Endothelial cell of umbilical vein (primary cell): ENCODE measurements at regions not wholly inside any gene's neighbourhood (a gene's known extent, or its start where the extent isn't known, plus 50 kb on each side); places are given as distances from the start of the nearest gene placed in this dataset.

Experiments
- BruUV-seq: library from RNA; stranded (reverse); fragments of 400-500 nt; replicated peaks from 2 replicates; lab custom pipeline; 2021; lab: Mats Ljungman, UMichigan
- CTCF ChIA-PET: fragments of 300-600, 350-600 bp; sonication (Branson Sonifier 250); formaldehyde crosslinking; loops from one replicate; lab custom pipeline; 2021; ENCODE audit warnings: antibody characterized with exemption, inconsistent platforms; lab: Charles Lee
- POLR2A ChIA-PET: fragments of 300-600, 350-600 bp; sonication (Branson Sonifier 250); formaldehyde crosslinking; loops from one replicate; lab custom pipeline; 2021; ENCODE audit warnings: antibody characterized with exemption, inconsistent platforms; lab: Charles Lee
- DNase-seq: peaks from one replicate; pipeline ENCODE4 v3.0.0-alpha.2; 2011; ENCODE audit warnings: low read depth, low spot score
- FAIRE-seq: peaks from 2 replicates; lab custom pipeline; 2011; peaks lifted over from hg19 to GRCh38; lab: Jason Lieb, UNC
- H2AFZ ChIP-seq: 2 replicates; pipeline ENCODE4 v1.6.0; 2012; ENCODE audit warnings: low read depth, low read length, control low read depth, inconsistent platforms
- H3K27ac ChIP-seq: 2 replicates; pipeline ENCODE4 v1.5.1; 2011; ENCODE audit warnings: low read depth, mild to moderate bottlenecking, control low read depth, low read length, moderate library complexity; ENCODE audit not compliant: insufficient read depth
- H3K27me3 ChIP-seq, 2 experiments: 2 replicates each; pipeline versions ENCODE4 v1.6.0 to v1.6.1; 2011; ENCODE audit warnings: low read length in 2 of 2, mixed read lengths in 1 of 2; ENCODE audit not compliant: control insufficient read depth in 2 of 2, insufficient read depth in 2 of 2
- H3K36me3 ChIP-seq, 2 experiments: 2 replicates in 1 of 2; 3 replicates in 1 of 2; pipeline ENCODE4 v1.5.1; 2011; ENCODE audit warnings: low read length in 2 of 2, mild to moderate bottlenecking in 1 of 2, moderate library complexity in 1 of 2; ENCODE audit not compliant: control insufficient read depth in 2 of 2, insufficient read depth in 2 of 2; ENCODE audit errors: extremely low read depth in 1 of 2
- H3K4me1 ChIP-seq: 3 replicates; pipeline ENCODE4 v1.5.1; 2011; ENCODE audit warnings: mild to moderate bottlenecking, low read length; ENCODE audit not compliant: control insufficient read depth, insufficient read depth; ENCODE audit errors: extremely low read depth
- H3K4me2 ChIP-seq: 2 replicates; pipeline ENCODE4 v1.6.1; 2011; ENCODE audit warnings: low read length, control low read depth, mixed read lengths; ENCODE audit not compliant: insufficient read depth
- H3K4me3 ChIP-seq, 3 experiments: fragments of 200-600 bp in 1 of 3; sonication (generic), shearing (Covaris generic) in 1 of 3; replicated peaks in 1 of 3; 2 replicates each; pipeline ENCODE4 v1.5.1; 2011 to 2016; ENCODE audit warnings: control low read depth in 3 of 3, low read length in 3 of 3, mild to moderate bottlenecking in 2 of 3, inconsistent platforms in 1 of 3, low read depth in 1 of 3, moderate library complexity in 1 of 3; ENCODE audit not compliant: insufficient read depth in 1 of 3
- H3K79me2 ChIP-seq: 2 replicates; pipeline ENCODE4 v1.6.0; 2012; ENCODE audit warnings: low read length, inconsistent platforms; ENCODE audit not compliant: control insufficient read depth, insufficient read depth
- H3K9ac ChIP-seq: replicated peaks from 2 replicates; pipeline ENCODE3; 2011; ENCODE audit warnings: low read length, control low read depth; ENCODE audit not compliant: insufficient read depth; ENCODE audit errors: extremely low read depth
- H3K9me1 ChIP-seq: replicated peaks from 3 replicates; pipeline ENCODE4 v1.6.0; 2011; ENCODE audit warnings: mild to moderate bottlenecking, low read length; ENCODE audit not compliant: control insufficient read depth, insufficient read depth; ENCODE audit errors: extremely low read depth
- H3K9me3 ChIP-seq: replicated peaks from 2 replicates; pipeline ENCODE4 v1.5.1; 2012; ENCODE audit warnings: low read length, inconsistent platforms; ENCODE audit not compliant: control insufficient read depth, insufficient read depth
- H4K20me1 ChIP-seq: replicated peaks from 2 replicates; pipeline ENCODE3; 2011; ENCODE audit warnings: mild to moderate bottlenecking, low read length; ENCODE audit not compliant: control insufficient read depth, insufficient read depth; ENCODE audit errors: extremely low read depth
- CTCF ChIP-seq, 2 donors: IDR thresholded peaks; 1 replicate in 1 of 2; 2 replicates in 1 of 2; pipeline ENCODE4 v1.5.1; 2011; ENCODE audit warnings: low read length in 2 of 2, mild to moderate bottlenecking in 2 of 2, moderate library complexity in 2 of 2, control low read depth in 1 of 2, inconsistent platforms in 1 of 2, low read depth in 1 of 2; ENCODE audit not compliant: insufficient read depth in 1 of 2; ENCODE audit errors: extremely low read depth in 1 of 2
- EZH2 ChIP-seq: IDR thresholded peaks from 2 replicates; pipeline ENCODE4 v1.6.1; 2012; ENCODE audit warnings: borderline replicate concordance, low read depth, mild to moderate bottlenecking, moderate library complexity, low read length, inconsistent platforms; ENCODE audit not compliant: severe bottlenecking
- FOS ChIP-seq: IDR thresholded peaks from 2 replicates; pipeline ENCODE4 v1.6.1; 2011; ENCODE audit warnings: mild to moderate bottlenecking, low read length, moderate library complexity, borderline replicate concordance; ENCODE audit not compliant: insufficient read depth
- GATA2 ChIP-seq: IDR thresholded peaks from 2 replicates; pipeline ENCODE4 v1.7.0; 2011; ENCODE audit warnings: low read depth, mild to moderate bottlenecking, moderate library complexity, mixed read lengths, low read length; ENCODE audit not compliant: insufficient read length, insufficient read depth
- JUN ChIP-seq: IDR thresholded peaks from 2 replicates; pipeline ENCODE4 v1.6.1; 2011; ENCODE audit warnings: borderline replicate concordance, low read depth; ENCODE audit not compliant: insufficient read length, insufficient read depth
- MYC ChIP-seq: IDR thresholded peaks from one replicate; pipeline ENCODE4 v1.6.1; 2011; ENCODE audit warnings: mild to moderate bottlenecking, low read depth, low read length
- POLR2A ChIP-seq: IDR thresholded peaks from 2 replicates; pipeline ENCODE4 v1.6.1; 2012; ENCODE audit warnings: low read depth, mild to moderate bottlenecking, control low read depth, low read length
- POLR2AphosphoS5 ChIP-seq: IDR thresholded peaks from 2 replicates; pipeline ENCODE4 v1.6.1; 2012; ENCODE audit warnings: low read depth, mild to moderate bottlenecking, control low read depth, low read length, moderate library complexity; ENCODE audit not compliant: insufficient read depth
- dilution Hi-C: fragments of 300-500 bp; cut with MboI; formaldehyde crosslinking; loops from one replicate; pipeline ENCODE4 v1.15.0; 2019; ENCODE audit warnings: low sequenced_read_pairs; ENCODE audit not compliant: extremely low pct_ligation_motif_present
- intact Hi-C: fragments of 100-400 bp; cut with micrococcal nuclease; formaldehyde crosslinking; loops from one replicate; pipeline ENCODE4 v1.10.0; 2022
- TF ChIP-seq, protein P1 (sequence below): IDR thresholded peaks from 2 replicates; pipeline ENCODE4 v1.6.1; 2011; ENCODE audit not compliant: insufficient read depth, insufficient read length

DNA sequence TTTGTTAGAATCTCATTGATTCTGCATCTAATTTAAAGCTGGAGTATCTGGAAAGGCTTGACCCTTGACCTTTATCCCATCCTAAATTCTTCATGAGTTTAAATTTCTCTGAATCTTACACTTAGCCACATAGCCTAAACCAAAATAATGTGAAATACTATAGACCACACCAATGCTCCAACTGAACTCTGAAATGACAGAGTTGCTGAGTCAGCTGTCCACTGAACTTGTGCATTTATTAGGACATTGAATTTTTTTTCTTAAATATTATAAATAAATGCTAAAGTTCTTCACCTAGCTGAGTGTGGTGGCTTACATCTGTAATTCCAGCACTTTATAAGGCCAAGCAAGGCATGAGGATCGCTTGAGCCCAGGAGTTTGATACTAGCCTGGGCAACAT is 390.9 kb upstream of the PFKP start:
- no peaks in the 10 kb centered on the region for H3K27me3 ChIP-seq
- no peaks in the 10 kb centered on the region for H4K20me1 ChIP-seq
- DNase-seq (no peak), FAIRE-seq (no peak)
- no peaks in the 10 kb centered on the region for H3K36me3 ChIP-seq
- no peak overlapping the region for H3K27ac ChIP-seq
- no peak overlapping the region for H3K4me3 ChIP-seq
- no peak overlapping the region for H2AFZ ChIP-seq
- H3K9ac ChIP-seq: no peak overlapping the region
- POLR2A ChIA-PET: no interaction called here
- no peak overlapping the region for H3K4me2 ChIP-seq
- peaks cover 15% of the 10 kb centered on the region for H3K9me3 ChIP-seq
- H3K9me1 ChIP-seq: no peaks in the 10 kb centered on the region
- no TSS peak for BruUV-seq
- dilution Hi-C loops: no loop called here
- H3K4me1 ChIP-seq: no peaks in the 10 kb centered on the region
- intact Hi-C loops: no loop called here
- no peaks in the 10 kb centered on the region for H3K79me2 ChIP-seq
- CTCF ChIA-PET: no interaction called here
- TF ChIP-seq, protein P1, sequence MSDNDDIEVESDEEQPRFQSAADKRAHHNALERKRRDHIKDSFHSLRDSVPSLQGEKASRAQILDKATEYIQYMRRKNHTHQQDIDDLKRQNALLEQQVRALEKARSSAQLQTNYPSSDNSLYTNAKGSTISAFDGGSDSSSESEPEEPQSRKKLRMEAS: no peak
- no peak for TF ChIP-seq FOS
- TF ChIP-seq MYC: no peak
- TF ChIP-seq CTCF (IDR thresholded peaks at IDR 0.05; ENCODE audit: extremely low read depth in 1 of 2, insufficient read depth in 1 of 2, low read depth in 1 of 2, low read length in 2 of 2): no peak
- no peak for TF ChIP-seq GATA2
- TF ChIP-seq POLR2AphosphoS5: no peak
- no peak for TF ChIP-seq EZH2
- no peak for TF ChIP-seq JUN
- no peak for TF ChIP-seq POLR2A
